HCT116 (cell line): ENCODE measurements at regions not wholly inside any gene's neighbourhood (a gene's known extent, or its start where the extent isn't known, plus 50 kb on each side); places are given as distances from the start of the nearest gene placed in this dataset.

Source experiments
- CTCF ChIP-seq, 3 experiments: fragments of 200-600 bp in 1 of 3; sonication (generic) in 1 of 3; IDR thresholded peaks in 2 of 3; conservative IDR thresholded peaks in 1 of 3; 2 replicates each; pipeline ENCODE4 v1.5.1; 2012 to 2017; ENCODE audit warnings: low read depth in 2 of 3, low read length in 2 of 3, antibody characterized with exemption in 1 of 3, borderline replicate concordance in 1 of 3, control low read depth in 1 of 3, mild to moderate bottlenecking in 1 of 3, mixed read lengths in 1 of 3, mixed run types in 1 of 3, moderate library complexity in 1 of 3; ENCODE audit not compliant: insufficient read depth in 1 of 3
- ELF1 ChIP-seq: IDR thresholded peaks from 2 replicates; pipeline ENCODE4 v1.6.1; 2012; ENCODE audit warnings: low read depth, borderline replicate concordance
- EZH2phosphoT487 ChIP-seq: fragments of 200-600 bp; IDR thresholded peaks from 2 replicates; pipeline ENCODE4 v1.6.1; 2018; ENCODE audit warnings: antibody characterized with exemption, borderline replicate concordance
- POLR2A ChIP-seq: IDR thresholded peaks from 2 replicates; pipeline ENCODE4 v1.7.0; 2011; ENCODE audit warnings: borderline replicate concordance; ENCODE audit not compliant: insufficient read depth, insufficient read length; ENCODE audit errors: extremely low read depth
- REST ChIP-seq: IDR thresholded peaks from 2 replicates; pipeline ENCODE4 v1.6.1; 2012; ENCODE audit warnings: low read depth

GRCh38 chr4:124262211-124263179 lies 450.0 kb downstream of the ANKRD50 start:
- TF ChIP-seq ELF1 (no peak), POLR2A (no peak), REST (no peak), CTCF (IDR thresholded peaks at IDR 0.05 in 2 of 3, conservative IDR thresholded peaks at IDR 0.05 in 1 of 3; ENCODE audit: borderline replicate concordance in 1 of 3, insufficient read depth in 1 of 3, low read depth in 2 of 3, low read length in 2 of 3) (peak; percentile 64 to 92 (median 82); a peak in 5 of 6 replicates), EZH2phosphoT487 (no peak)
